Activated CD4-positive, alpha-beta T cell treated with anti-CD3 and anti-CD28 coated beads, Interleukin-2, amount 10 ng/mL, durations not matched to agents 7 days and 5 days (primary cell): ENCODE measurements at regions not wholly inside any gene's neighbourhood (a gene's known extent, or its start where the extent isn't known, plus 50 kb on each side); places are given as distances from the start of the nearest gene placed in this dataset.

Experiments used
- CTCF ChIA-PET: fragments of 350-600 bp; sonication (Branson Sonifier 250); formaldehyde crosslinking; loops from one replicate; lab custom pipeline; 2021; ENCODE audit warnings: antibody characterized with exemption; lab: Charles Lee
- POLR2A ChIA-PET: fragments of 350-600 bp; sonication (Branson Sonifier 250); formaldehyde crosslinking; loops from one replicate; lab custom pipeline; 2021; ENCODE audit warnings: antibody characterized with exemption; lab: Charles Lee
- DNase-seq: peaks from one replicate; pipeline ENCODE4 v3.0.0-alpha.2; 2020
- H3K27ac Mint-ChIP-seq: one replicate; pipeline ENCODE4 v1.8.0; 2021; ENCODE audit warnings: mild to moderate bottlenecking, moderate library complexity, mixed read lengths
- H3K27me3 Mint-ChIP-seq: one replicate; pipeline ENCODE4 v1.8.0; 2021; ENCODE audit warnings: mixed read lengths
- H3K36me3 Mint-ChIP-seq: one replicate; pipeline ENCODE4 v1.8.0; 2021; ENCODE audit warnings: low read depth, mixed read lengths
- H3K4me1 Mint-ChIP-seq: one replicate; pipeline ENCODE4 v1.8.0; 2021; ENCODE audit warnings: mixed read lengths
- H3K4me3 Mint-ChIP-seq: one replicate; pipeline ENCODE4 v1.8.0; 2021; ENCODE audit warnings: mild to moderate bottlenecking, moderate library complexity, mixed read lengths
- H3K9me3 Mint-ChIP-seq: one replicate; pipeline ENCODE4 v1.8.0; 2021; ENCODE audit warnings: mixed read lengths

DNA sequence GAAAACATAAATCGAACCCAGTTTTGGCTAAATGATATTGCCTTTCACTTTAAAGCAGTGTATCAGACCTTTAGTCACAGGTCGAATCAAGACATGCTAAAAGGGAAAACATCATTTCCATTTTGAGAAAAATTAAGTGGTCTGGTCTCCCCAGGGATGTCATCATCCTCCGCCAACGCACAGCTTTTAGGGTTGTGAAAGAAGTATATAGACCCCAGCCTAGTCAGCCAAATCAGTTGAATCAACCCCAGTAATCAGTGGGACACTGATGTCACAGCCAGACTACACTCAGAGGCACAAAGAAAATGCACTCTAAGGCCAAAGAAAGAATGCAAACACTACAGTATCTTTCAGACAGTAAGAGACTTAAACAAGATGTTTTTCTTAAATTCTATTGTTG lies 187.4 kb downstream of the ZIC4 start:
- no peak overlapping the region for H3K27ac Mint-ChIP-seq
- no peaks in the 10 kb centered on the region for H3K27me3 Mint-ChIP-seq
- CTCF ChIA-PET = no interaction called here
- no peaks in the 10 kb centered on the region for H3K36me3 Mint-ChIP-seq
- H3K4me1 Mint-ChIP-seq = no peaks in the 10 kb centered on the region
- no peaks in the 10 kb centered on the region for H3K9me3 Mint-ChIP-seq
- POLR2A ChIA-PET = no interaction called here
- DNase-seq = no peak
- H3K4me3 Mint-ChIP-seq = no peak overlapping the region

DNA sequence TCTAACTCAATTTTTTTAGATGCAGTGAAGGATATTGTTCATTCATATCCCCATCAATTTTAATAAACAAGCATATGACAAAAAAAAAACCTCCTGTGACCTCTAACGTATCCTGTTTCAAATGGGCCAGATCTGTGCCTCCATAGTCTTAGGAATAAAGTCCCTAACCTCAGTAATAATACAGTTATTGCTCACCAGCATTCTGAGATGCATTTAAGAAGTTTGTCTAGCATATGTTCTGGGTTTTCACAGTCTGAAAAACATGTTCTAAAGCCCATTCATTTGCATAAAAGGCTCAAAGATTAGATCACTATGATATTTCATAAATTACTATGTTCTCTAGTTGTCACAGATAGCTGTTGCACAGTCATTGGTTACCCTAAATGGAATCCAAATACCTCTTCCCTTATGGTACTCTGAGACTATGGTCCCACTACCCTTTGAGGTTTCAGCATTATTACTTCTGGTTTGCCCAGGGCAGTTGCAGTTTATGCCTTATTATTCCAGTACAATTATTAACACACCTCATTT lies 190.1 kb downstream of the ZIC4 start:
- CTCF ChIA-PET = no interaction called here
- Mint-ChIP-seq H3K27ac (no peak overlapping the region), H3K4me1 (no peaks in the 10 kb centered on the region)

DNA sequence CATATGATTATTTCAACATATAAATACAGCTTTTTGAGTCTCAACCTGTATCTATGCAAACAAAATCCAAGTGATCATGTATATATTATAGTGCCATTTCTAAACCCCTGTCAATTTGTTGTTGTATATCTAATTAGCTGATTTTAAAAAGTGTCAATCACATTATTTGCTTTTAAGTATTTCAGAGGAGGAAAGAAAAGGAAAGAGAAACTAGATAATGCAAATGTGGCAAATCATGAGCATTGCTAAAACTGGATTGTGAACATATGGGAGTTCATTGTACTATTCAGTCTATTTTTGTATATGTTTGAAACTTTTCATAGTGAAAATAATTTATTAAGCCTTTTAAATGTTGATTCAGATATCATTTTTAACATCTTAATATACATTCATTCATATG lies 190.7 kb downstream of the ZIC4 start:
- Mint-ChIP-seq H3K27ac (no peak overlapping the region), H3K27me3 (no peaks in the 10 kb centered on the region), H3K9me3 (no peaks in the 10 kb centered on the region), H3K4me3 (no peak overlapping the region), H3K36me3 (no peaks in the 10 kb centered on the region), H3K4me1 (no peaks in the 10 kb centered on the region)
- ChIA-PET POLR2A (no interaction called here), CTCF (no interaction called here)
- DNase-seq = no peak

More for the DNA sequence above, 190.1 kb downstream of the ZIC4 start:
- no peak for DNase-seq
- Mint-ChIP-seq H3K36me3 (no peaks in the 10 kb centered on the region), H3K27me3 (no peaks in the 10 kb centered on the region), H3K4me3 (no peak overlapping the region), H3K9me3 (no peaks in the 10 kb centered on the region)
- POLR2A ChIA-PET = no interaction called here

DNA sequence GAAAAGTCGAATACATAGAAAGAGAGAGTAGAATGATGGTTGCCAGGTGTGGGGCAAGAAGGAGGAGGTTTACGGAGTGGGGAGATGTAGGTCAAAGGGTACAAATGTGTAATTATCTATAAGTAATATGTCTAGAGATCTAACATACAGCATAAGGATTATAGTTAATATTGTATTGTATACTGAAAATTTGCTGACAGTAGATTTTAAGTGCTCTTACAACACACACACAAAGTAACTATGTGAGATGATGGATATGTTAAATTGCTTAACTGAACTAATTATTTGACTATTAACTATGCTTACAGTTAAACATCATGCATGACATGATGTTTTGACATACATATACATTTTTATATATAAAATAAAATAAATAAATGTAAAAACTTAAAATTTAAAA lies 192.7 kb downstream of the ZIC4 start:
- Mint-ChIP-seq H3K9me3 (no peaks in the 10 kb centered on the region), H3K4me1 (no peaks in the 10 kb centered on the region), H3K36me3 (no peaks in the 10 kb centered on the region), H3K27me3 (no peaks in the 10 kb centered on the region), H3K27ac (no peak overlapping the region), H3K4me3 (no peak overlapping the region)
- no peak for DNase-seq
- CTCF ChIA-PET = no interaction called here
- POLR2A ChIA-PET = no interaction called here

DNA sequence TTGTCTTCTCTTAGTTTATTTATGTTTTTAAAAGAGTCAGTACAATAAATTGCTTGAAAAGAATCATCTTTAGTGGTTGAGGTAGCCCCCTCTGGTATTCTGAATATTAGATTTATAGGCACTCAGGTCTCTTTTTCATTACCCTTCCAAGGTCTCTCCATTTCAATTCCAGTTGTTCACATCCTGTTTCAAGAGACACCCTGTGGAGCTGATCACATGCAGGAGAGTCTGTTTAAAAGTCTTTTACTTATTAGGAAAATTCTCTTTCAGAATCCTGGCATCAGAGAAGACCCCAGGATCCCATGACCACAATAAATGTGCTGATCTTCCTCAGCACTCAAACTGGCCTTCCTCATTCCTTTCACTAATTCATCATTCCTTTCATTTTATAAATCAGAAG lies 195.7 kb downstream of the ZIC4 start:
- Mint-ChIP-seq H3K4me1 (no peaks in the 10 kb centered on the region), H3K4me3 (no peak overlapping the region), H3K27ac (no peak overlapping the region), H3K9me3 (peaks cover 2% of the 10 kb centered on the region), H3K27me3 (no peaks in the 10 kb centered on the region), H3K36me3 (no peaks in the 10 kb centered on the region)
- POLR2A ChIA-PET = no interaction called here
- CTCF ChIA-PET = no interaction called here
- no peak for DNase-seq

DNA sequence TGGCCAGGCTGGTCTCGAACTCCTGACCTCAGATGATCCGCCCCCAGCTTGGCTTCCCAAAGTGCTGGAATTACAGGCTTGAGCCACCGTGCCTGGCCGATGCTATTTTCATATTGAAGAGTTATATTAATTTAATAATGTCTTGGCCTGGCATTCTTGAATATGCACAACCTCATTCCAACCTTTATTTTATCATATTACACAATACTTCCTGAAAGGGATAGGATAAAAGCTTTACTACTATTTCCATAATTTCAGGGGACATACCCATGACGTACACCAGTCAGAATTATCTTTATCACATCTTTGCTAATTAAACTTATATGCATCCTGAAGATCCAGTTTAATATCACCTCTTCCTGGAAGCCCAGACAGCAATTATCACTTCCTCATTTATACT lies 205.3 kb downstream of the ZIC4 start:
- CTCF ChIA-PET = no interaction called here
- no peak overlapping the region for H3K27ac Mint-ChIP-seq
- POLR2A ChIA-PET = no interaction called here
- H3K27me3 Mint-ChIP-seq = no peaks in the 10 kb centered on the region
- no peaks in the 10 kb centered on the region for H3K9me3 Mint-ChIP-seq
- no peak overlapping the region for H3K4me3 Mint-ChIP-seq
- no peak for DNase-seq
- H3K36me3 Mint-ChIP-seq = no peaks in the 10 kb centered on the region
- no peaks in the 10 kb centered on the region for H3K4me1 Mint-ChIP-seq

DNA sequence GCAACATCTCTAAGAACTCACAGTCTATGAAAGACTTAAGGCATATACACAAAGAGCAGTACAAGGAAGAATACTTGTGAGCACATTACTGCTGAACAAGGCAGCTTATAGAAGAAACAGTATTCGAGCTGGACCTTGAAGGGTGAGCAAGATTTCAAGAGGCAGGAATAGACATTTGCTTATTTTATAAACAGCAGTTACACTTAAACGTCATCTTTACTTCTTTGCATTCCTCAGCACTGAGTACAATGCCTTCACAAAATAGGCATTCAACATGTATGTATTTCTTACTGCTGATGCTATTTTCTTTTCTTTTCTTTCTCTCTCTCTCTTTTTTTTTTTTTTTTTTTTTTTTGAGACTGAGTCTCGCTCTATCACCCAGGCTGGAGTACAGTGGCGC lies 205.8 kb downstream of the ZIC4 start:
- no peak for DNase-seq
- Mint-ChIP-seq H3K27me3 (no peaks in the 10 kb centered on the region), H3K27ac (no peak overlapping the region), H3K4me3 (no peak overlapping the region), H3K4me1 (no peaks in the 10 kb centered on the region), H3K9me3 (no peaks in the 10 kb centered on the region), H3K36me3 (no peaks in the 10 kb centered on the region)
- ChIA-PET CTCF (no interaction called here), POLR2A (no interaction called here)

DNA sequence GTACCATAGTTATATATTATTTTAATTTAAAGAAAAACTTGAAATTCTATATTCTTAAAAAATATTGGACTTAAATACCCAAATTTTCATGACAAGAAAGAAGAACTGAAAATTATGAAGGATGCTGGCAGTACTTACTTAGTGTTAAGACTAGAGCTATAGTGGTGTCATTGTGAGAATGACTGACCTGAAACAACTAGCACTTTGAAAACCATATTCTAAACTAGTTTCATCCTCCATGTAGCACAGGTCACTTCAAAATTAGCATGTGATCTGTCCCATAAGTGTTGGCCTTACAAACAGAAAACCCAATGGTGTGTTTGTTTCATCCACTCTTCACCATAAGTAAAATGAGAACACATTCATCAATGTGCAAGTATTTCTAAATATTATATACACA lies 208.6 kb downstream of the ZIC4 start:
- ChIA-PET POLR2A (no interaction called here), CTCF (no interaction called here)
- no peaks in the 10 kb centered on the region for H3K27me3 Mint-ChIP-seq
- no peaks in the 10 kb centered on the region for H3K4me1 Mint-ChIP-seq
- no peak overlapping the region for H3K4me3 Mint-ChIP-seq
- H3K27ac Mint-ChIP-seq = no peak overlapping the region
- H3K36me3 Mint-ChIP-seq = no peaks in the 10 kb centered on the region
- H3K9me3 Mint-ChIP-seq = no peaks in the 10 kb centered on the region
- DNase-seq = no peak

DNA sequence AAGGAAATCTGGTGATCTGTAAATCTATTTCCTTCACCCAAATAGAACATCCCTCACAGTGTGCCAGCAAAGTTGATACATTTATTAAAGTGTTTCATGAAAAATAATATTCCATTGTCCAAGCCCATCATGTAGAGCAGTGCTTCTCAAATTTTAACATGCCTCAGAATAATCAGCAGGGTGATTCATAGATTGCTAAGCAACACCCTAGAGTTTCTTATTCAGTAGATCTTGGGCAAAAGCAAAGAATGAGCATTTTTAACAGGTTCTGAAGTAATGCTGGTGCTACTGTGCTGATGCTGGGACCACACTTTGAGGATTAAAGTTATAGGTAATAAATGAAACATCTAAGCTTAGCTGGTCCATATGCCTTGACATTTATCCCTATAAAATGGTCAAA lies 210.5 kb downstream of the ZIC4 start:
- CTCF ChIA-PET = no interaction called here
- no peak overlapping the region for H3K4me3 Mint-ChIP-seq

DNA sequence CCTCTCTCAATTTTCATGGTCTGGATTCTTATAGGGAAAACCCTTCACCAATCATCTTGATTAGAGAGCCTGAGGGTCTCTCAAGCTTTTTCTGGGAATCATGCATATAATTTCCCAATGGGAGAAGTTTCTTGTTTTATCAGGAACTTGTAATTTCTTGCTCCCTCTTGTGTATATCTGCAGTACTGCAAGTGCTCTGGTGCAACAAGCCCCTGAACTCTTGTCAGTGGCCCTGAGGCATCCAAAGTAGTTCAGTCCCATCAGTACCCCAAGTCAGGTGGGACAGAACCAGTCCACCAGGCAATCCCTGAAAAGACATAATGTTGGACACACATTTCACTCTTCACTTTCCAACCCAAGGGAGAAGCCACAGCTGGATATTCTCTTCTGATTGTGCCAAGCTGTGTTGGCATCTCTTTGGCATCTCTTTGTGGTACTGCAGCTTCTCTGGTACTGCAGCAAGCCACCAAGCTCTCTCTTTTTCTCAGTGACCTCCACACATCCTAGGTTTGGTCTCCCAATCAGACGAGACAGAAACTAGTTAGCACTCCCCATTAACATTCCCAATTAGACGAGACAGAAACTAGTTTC lies 214.5 kb downstream of the ZIC4 start:
- no peaks in the 10 kb centered on the region for H3K9me3 Mint-ChIP-seq
- no peak overlapping the region for H3K27ac Mint-ChIP-seq
- H3K4me1 Mint-ChIP-seq = no peaks in the 10 kb centered on the region
- no peaks in the 10 kb centered on the region for H3K36me3 Mint-ChIP-seq
- no peak overlapping the region for H3K4me3 Mint-ChIP-seq
- CTCF ChIA-PET = no interaction called here
- POLR2A ChIA-PET = no interaction called here
- peak; percentile 22 for DNase-seq
- no peaks in the 10 kb centered on the region for H3K27me3 Mint-ChIP-seq

More for the DNA sequence above, 210.5 kb downstream of the ZIC4 start:
- DNase-seq = no peak
- no peak overlapping the region for H3K27ac Mint-ChIP-seq
- no peaks in the 10 kb centered on the region for H3K36me3 Mint-ChIP-seq
- POLR2A ChIA-PET = no interaction called here
- no peaks in the 10 kb centered on the region for H3K27me3 Mint-ChIP-seq
- no peaks in the 10 kb centered on the region for H3K9me3 Mint-ChIP-seq
- H3K4me1 Mint-ChIP-seq = no peaks in the 10 kb centered on the region

DNA sequence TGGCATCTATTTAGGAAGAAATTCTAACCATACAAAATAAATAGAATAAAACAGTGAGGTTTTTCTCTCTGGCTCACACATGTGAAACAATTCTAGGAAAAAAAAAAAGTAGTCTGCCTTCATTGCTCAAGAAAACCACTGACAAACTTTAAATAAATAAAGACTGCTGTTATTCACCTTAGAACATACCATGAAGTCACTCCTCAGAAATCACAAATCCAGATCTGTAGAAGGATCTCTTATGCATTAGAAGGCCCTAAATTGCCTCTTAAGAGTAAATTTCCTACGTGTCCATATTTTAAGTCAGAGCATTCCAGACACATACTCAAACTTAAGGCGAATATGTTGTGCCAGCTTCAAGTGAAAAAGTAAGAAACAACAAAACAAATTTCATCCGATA lies 217.3 kb downstream of the ZIC4 start:
- ChIA-PET CTCF (no interaction called here), POLR2A (no interaction called here)
- Mint-ChIP-seq H3K36me3 (no peaks in the 10 kb centered on the region), H3K9me3 (no peaks in the 10 kb centered on the region), H3K4me1 (no peaks in the 10 kb centered on the region), H3K27ac (no peak overlapping the region), H3K27me3 (no peaks in the 10 kb centered on the region), H3K4me3 (no peak overlapping the region)
- no peak for DNase-seq

DNA sequence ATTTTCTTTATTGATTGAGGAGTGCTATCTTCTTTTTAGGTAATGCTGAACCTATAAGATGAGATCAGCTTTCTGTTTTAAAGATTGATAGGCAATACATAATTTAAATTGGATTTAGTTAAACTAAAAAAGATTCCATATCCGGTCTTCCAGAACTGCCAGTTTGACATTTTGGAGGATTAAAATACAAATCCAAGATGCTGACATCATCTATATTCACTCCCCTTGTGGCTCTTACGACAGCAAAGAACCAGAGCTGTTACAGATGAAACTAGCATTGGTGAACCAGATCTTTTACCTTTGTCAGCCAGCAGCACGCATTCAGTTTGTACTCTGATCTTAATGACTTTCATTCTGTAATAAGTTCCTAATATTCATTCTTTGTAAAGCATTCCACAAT lies 218.7 kb downstream of the ZIC4 start:
- POLR2A ChIA-PET = no interaction called here
- no peaks in the 10 kb centered on the region for H3K27me3 Mint-ChIP-seq
- no peaks in the 10 kb centered on the region for H3K36me3 Mint-ChIP-seq
- no peak for DNase-seq
- no peaks in the 10 kb centered on the region for H3K9me3 Mint-ChIP-seq
- CTCF ChIA-PET = no interaction called here
- no peaks in the 10 kb centered on the region for H3K4me1 Mint-ChIP-seq
- H3K4me3 Mint-ChIP-seq = no peak overlapping the region
- H3K27ac Mint-ChIP-seq = no peak overlapping the region

DNA sequence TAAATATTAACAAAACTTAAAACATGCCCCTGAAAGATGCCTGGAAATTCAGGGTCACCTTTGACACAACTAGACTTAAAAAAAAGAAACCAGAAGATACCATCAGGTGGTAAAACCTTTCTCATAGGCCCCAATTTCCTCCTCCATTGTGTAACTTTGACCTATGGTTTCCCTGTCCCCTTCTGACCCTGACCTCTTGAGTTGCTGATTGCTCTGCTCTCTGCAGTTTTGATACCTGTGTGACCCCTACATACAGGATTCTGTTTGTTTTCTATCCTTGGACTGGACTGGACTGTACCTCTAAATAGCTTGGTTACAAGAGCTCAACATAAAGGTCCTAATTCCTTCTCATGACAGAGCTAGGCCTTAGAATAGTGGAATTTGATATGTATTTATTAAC lies 220.6 kb downstream of the ZIC4 start:
- no peak overlapping the region for H3K27ac Mint-ChIP-seq
- H3K4me1 Mint-ChIP-seq = no peaks in the 10 kb centered on the region
- CTCF ChIA-PET = no interaction called here

DNA sequence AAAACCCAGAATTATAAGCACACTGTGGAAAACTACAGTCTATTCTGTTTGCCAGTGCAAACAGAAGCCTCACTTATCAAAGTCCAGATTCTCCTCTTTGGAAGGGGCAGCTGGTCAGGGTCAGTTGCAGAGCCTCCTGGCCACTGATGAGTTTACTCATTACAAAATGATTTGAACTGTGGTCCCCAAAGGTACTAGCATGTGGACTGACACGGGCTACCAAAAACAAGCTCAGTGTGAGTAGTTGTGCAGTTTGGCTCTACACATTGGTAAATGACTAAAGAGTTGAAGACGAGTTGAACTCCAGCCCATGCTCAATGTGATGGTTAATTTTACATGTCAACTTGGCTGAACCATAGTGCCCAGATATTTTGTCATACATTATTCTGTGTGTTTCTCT lies 221.5 kb downstream of the ZIC4 start:
- Mint-ChIP-seq H3K27me3 (no peaks in the 10 kb centered on the region), H3K36me3 (no peaks in the 10 kb centered on the region), H3K27ac (no peak overlapping the region), H3K4me1 (no peaks in the 10 kb centered on the region), H3K4me3 (no peak overlapping the region), H3K9me3 (no peaks in the 10 kb centered on the region)
- POLR2A ChIA-PET = no interaction called here
- no peak for DNase-seq
- CTCF ChIA-PET = no interaction called here

More for the DNA sequence above, 220.6 kb downstream of the ZIC4 start:
- DNase-seq = no peak
- H3K9me3 Mint-ChIP-seq = no peaks in the 10 kb centered on the region
- no peaks in the 10 kb centered on the region for H3K27me3 Mint-ChIP-seq
- POLR2A ChIA-PET = no interaction called here
- H3K36me3 Mint-ChIP-seq = no peaks in the 10 kb centered on the region
- H3K4me3 Mint-ChIP-seq = no peak overlapping the region
